Cardiac fibroblast (primary cell): ENCODE measurements at regions not wholly inside any gene's neighbourhood (a gene's known extent, or its start where the extent isn't known, plus 50 kb on each side); places are given as distances from the start of the nearest gene placed in this dataset.

Source experiments
- DNase-seq, 2 donors: peaks; one replicate each; pipeline versions ENCODE4 v3.0.0 to v3.0.0-alpha.2; 2010; ENCODE audit warnings: low read depth in 2 of 2
- H3K4me3 ChIP-seq, 2 donors: replicated peaks in 1 of 2; 1 replicate in 1 of 2; 2 replicates in 1 of 2; pipeline ENCODE4 v1.5.1; 2011; ENCODE audit warnings: low read depth in 2 of 2, low read length in 2 of 2, mild to moderate bottlenecking in 2 of 2, moderate library complexity in 1 of 2
- CTCF ChIP-seq: IDR thresholded peaks from one replicate; pipeline ENCODE4 v1.5.1; 2011; ENCODE audit warnings: low read depth, mild to moderate bottlenecking, low read length, inconsistent platforms

GRCh38 chr2:204328373-204328772, 216.9 kb upstream of the PARD3B start:
- no peak for DNase-seq
- H3K4me3 ChIP-seq: no peak overlapping the region
- no peak for TF ChIP-seq CTCF

- no peak for TF ChIP-seq CTCF
- no peak overlapping the region for H3K4me3 ChIP-seq
- DNase-seq: no peak
These were observed 216.3 kb upstream of the PARD3B start for GRCh38 chr2:204329016-204329415.

- DNase-seq: no peak
- H3K4me3 ChIP-seq: no peak overlapping the region
- TF ChIP-seq CTCF: no peak
These were observed 215.7 kb upstream of the PARD3B start for GRCh38 chr2:204329532-204329931.

- no peak for TF ChIP-seq CTCF
- DNase-seq: no peak
- no peak overlapping the region for H3K4me3 ChIP-seq
These were observed 214.1 kb upstream of the PARD3B start for GRCh38 chr2:204331180-204331579.

GRCh38 chr2:204331988-204332387, 213.3 kb upstream of the PARD3B start:
- no peak for TF ChIP-seq CTCF
- H3K4me3 ChIP-seq: no peak overlapping the region
- DNase-seq: no peak

DNA sequence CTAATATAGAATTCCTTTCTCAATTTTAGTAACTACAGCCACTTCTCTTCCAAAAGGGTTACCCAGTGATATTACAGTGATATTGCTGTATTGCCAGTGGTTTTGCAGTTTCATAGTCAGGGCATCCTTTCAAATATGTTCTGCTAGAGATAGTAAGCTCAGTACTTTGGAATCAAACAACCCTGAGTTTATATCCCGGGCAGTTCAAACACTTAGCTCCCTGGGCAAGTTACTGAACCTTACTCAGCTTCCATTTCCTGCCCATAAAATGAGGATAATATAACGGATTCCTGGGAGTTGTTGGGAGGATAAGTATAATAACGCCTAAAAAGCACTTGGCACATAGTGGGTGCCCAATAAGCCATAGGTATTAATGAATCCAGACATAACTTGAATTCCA, 212.6 kb upstream of the PARD3B start:
- no peak for TF ChIP-seq CTCF
- no peak overlapping the region for H3K4me3 ChIP-seq
- no peak for DNase-seq

GRCh38 chr2:204333861-204334260, 211.4 kb upstream of the PARD3B start:
- DNase-seq: no peak
- no peak for TF ChIP-seq CTCF
- no peak overlapping the region for H3K4me3 ChIP-seq
